BLaER1 (cell line): ENCODE measurements at regions not wholly inside any gene's neighbourhood (a gene's known extent, or its start where the extent isn't known, plus 50 kb on each side); places are given as distances from the start of the nearest gene placed in this dataset.
"Not testable (repeated sequence)": the region's sequence is repeated elsewhere in the genome, so short reads cannot be mapped to it uniquely, and the experiment has no call there.

Source experiments
- H3K27ac ChIP-seq: shearing (Covaris generic); formaldehyde crosslinking; 2 replicates; pipeline ENCODE4 v1.8.1; 2022
- H3K27me3 ChIP-seq: shearing (Covaris generic); formaldehyde crosslinking; 2 replicates; pipeline ENCODE4 v1.8.1; 2022
- H3K36me3 ChIP-seq: shearing (Covaris generic); formaldehyde crosslinking; 2 replicates; pipeline ENCODE4 v1.8.1; 2022
- H3K4me1 ChIP-seq: shearing (Covaris generic); formaldehyde crosslinking; 2 replicates; pipeline ENCODE4 v1.8.1; 2022
- H3K4me2 ChIP-seq: shearing (Covaris generic); formaldehyde crosslinking; 2 replicates; pipeline ENCODE4 v1.8.1; 2022
- H3K4me3 ChIP-seq: shearing (Covaris generic); formaldehyde crosslinking; 2 replicates; pipeline ENCODE4 v1.8.1; 2022
- H3K9ac ChIP-seq: shearing (Covaris generic); formaldehyde crosslinking; 2 replicates; pipeline ENCODE4 v1.8.1; 2022
- H3K9me3 ChIP-seq: shearing (Covaris generic); formaldehyde crosslinking; 2 replicates; pipeline ENCODE4 v1.8.1; 2022
- H4K20me1 ChIP-seq: shearing (Covaris generic); formaldehyde crosslinking; 2 replicates; pipeline ENCODE4 v1.8.1; 2022
- Cebpa-rat ChIP-seq: shearing (Covaris generic); IDR thresholded peaks from 2 replicates; pipeline ENCODE4 v1.8.1; 2022

GRCh38 chrX:114450911-114451310 is 133.0 kb upstream of the HTR2C start:
- Histone ChIP-seq H3K27me3 (peaks cover 84% of the 10 kb centered on the region), H3K9me3 (no peaks in the 10 kb centered on the region), H3K9ac (no peak overlapping the region), H3K4me3 (no peak overlapping the region), H3K36me3 (no peaks in the 10 kb centered on the region), H3K4me2 (no peak overlapping the region), H4K20me1 (no peaks in the 10 kb centered on the region), H3K27ac (no peak overlapping the region), H3K4me1 (no peaks in the 10 kb centered on the region)
- TF ChIP-seq Cebpa-rat: no peak

- Histone ChIP-seq H4K20me1 (no peaks in the 10 kb centered on the region), H3K4me2 (no peak overlapping the region), H3K4me3 (no peak overlapping the region), H3K27ac (no peak overlapping the region), H3K9ac (no peak overlapping the region), H3K9me3 (no peaks in the 10 kb centered on the region), H3K27me3 (peaks cover 84% of the 10 kb centered on the region), H3K4me1 (no peaks in the 10 kb centered on the region), H3K36me3 (no peaks in the 10 kb centered on the region)
- TF ChIP-seq Cebpa-rat: no peak
Observed at GRCh38 chrX:114451397-114451796, 132.5 kb upstream of the HTR2C start.

- no peaks in the 10 kb centered on the region for H3K4me1 ChIP-seq
- H3K27ac ChIP-seq: no peak overlapping the region
- no peaks in the 10 kb centered on the region for H4K20me1 ChIP-seq
- no peak overlapping the region for H3K4me3 ChIP-seq
- no peak for TF ChIP-seq Cebpa-rat
- no peaks in the 10 kb centered on the region for H3K9me3 ChIP-seq
- H3K36me3 ChIP-seq: no peaks in the 10 kb centered on the region
- peaks cover 66% of the 10 kb centered on the region for H3K27me3 ChIP-seq
- H3K4me2 ChIP-seq: no peak overlapping the region
- H3K9ac ChIP-seq: no peak overlapping the region
Observed at GRCh38 chrX:114462266-114462665, 121.6 kb upstream of the HTR2C start.

GRCh38 chrX:114465689-114466088 is 118.2 kb upstream of the HTR2C start:
- Histone ChIP-seq H3K27me3 (peaks cover 64% of the 10 kb centered on the region), H3K9ac (no peak overlapping the region), H3K9me3 (no peaks in the 10 kb centered on the region), H3K27ac (no peak overlapping the region), H3K36me3 (no peaks in the 10 kb centered on the region), H3K4me2 (no peak overlapping the region), H4K20me1 (no peaks in the 10 kb centered on the region), H3K4me1 (no peaks in the 10 kb centered on the region), H3K4me3 (no peak overlapping the region)
- no peak for TF ChIP-seq Cebpa-rat

- H3K9ac ChIP-seq, H3K4me2 ChIP-seq, H3K9me3 ChIP-seq, H3K27ac ChIP-seq, H3K4me1 ChIP-seq, H3K4me3 ChIP-seq, H4K20me1 ChIP-seq, H3K36me3 ChIP-seq: not testable (repeated sequence)
- H3K27me3 ChIP-seq: peaks cover 30% of the 10 kb centered on the region
Observed at GRCh38 chrX:114472008-114472407, 111.9 kb upstream of the HTR2C start.

- H3K4me2 ChIP-seq: no peak overlapping the region
- TF ChIP-seq Cebpa-rat: no peak
- no peak overlapping the region for H3K27ac ChIP-seq
- no peaks in the 10 kb centered on the region for H3K4me1 ChIP-seq
- no peak overlapping the region for H3K9ac ChIP-seq
- H3K9me3 ChIP-seq: no peaks in the 10 kb centered on the region
- no peaks in the 10 kb centered on the region for H4K20me1 ChIP-seq
- H3K4me3 ChIP-seq: no peak overlapping the region
- peaks cover 25% of the 10 kb centered on the region; the same call in 1 of the 2 replicates for H3K27me3 ChIP-seq
- H3K36me3 ChIP-seq: no peaks in the 10 kb centered on the region
Observed at GRCh38 chrX:114472788-114473187, 111.1 kb upstream of the HTR2C start.

- no peak for TF ChIP-seq Cebpa-rat
- 0 out of 2 replicates have a peak, but pooled peaks cover 7% of the 10 kb centered on the region for H4K20me1 ChIP-seq
- no peak overlapping the region for H3K27ac ChIP-seq
- H3K4me3 ChIP-seq: no peak overlapping the region
- peaks cover 64% of the 10 kb centered on the region for H3K27me3 ChIP-seq
- no peak overlapping the region for H3K4me2 ChIP-seq
- H3K9me3 ChIP-seq: no peaks in the 10 kb centered on the region
- H3K9ac ChIP-seq: no peak overlapping the region
- no peaks in the 10 kb centered on the region for H3K36me3 ChIP-seq
- no peaks in the 10 kb centered on the region for H3K4me1 ChIP-seq
Observed at GRCh38 chrX:114500622-114501021, 83.3 kb upstream of the HTR2C start.

GRCh38 chrX:114508756-114509155 is 75.1 kb upstream of the HTR2C start:
- Histone ChIP-seq H3K9ac (no peak overlapping the region), H4K20me1 (no peaks in the 10 kb centered on the region), H3K4me2 (no peak overlapping the region), H3K27me3 (peaks cover 48% of the 10 kb centered on the region; the same call in 1 of the 2 replicates), H3K9me3 (no peaks in the 10 kb centered on the region), H3K4me1 (no peaks in the 10 kb centered on the region), H3K27ac (no peak overlapping the region), H3K36me3 (no peaks in the 10 kb centered on the region), H3K4me3 (no peak overlapping the region)
- TF ChIP-seq Cebpa-rat: no peak

GRCh38 chrX:114519524-114519923 is 64.4 kb upstream of the HTR2C start:
- TF ChIP-seq Cebpa-rat: no peak
- H3K9ac ChIP-seq: no peak overlapping the region
- H4K20me1 ChIP-seq: no peaks in the 10 kb centered on the region
- H3K4me2 ChIP-seq: no peak overlapping the region
- peaks cover 36% of the 10 kb centered on the region for H3K27me3 ChIP-seq
- 0 out of 2 replicates have a peak, but pooled peaks cover 5% of the 10 kb centered on the region for H3K9me3 ChIP-seq
- no peak overlapping the region for H3K27ac ChIP-seq
- no peak overlapping the region for H3K4me3 ChIP-seq
- H3K4me1 ChIP-seq: no peaks in the 10 kb centered on the region
- H3K36me3 ChIP-seq: no peaks in the 10 kb centered on the region

- not testable (repeated sequence) for H3K27ac ChIP-seq, H3K9me3 ChIP-seq, H3K36me3 ChIP-seq, H3K4me2 ChIP-seq, H3K4me3 ChIP-seq, H3K4me1 ChIP-seq, H4K20me1 ChIP-seq, H3K9ac ChIP-seq
- H3K27me3 ChIP-seq: peaks cover 25% of the 10 kb centered on the region
Observed at GRCh38 chrX:114520701-114521100, 63.2 kb upstream of the HTR2C start.

- Histone ChIP-seq H3K36me3 (no peaks in the 10 kb centered on the region), H3K4me1 (no peaks in the 10 kb centered on the region), H3K4me2 (no peak overlapping the region), H3K4me3 (no peak overlapping the region), H4K20me1 (no peaks in the 10 kb centered on the region), H3K9me3 (no peaks in the 10 kb centered on the region), H3K9ac (no peak overlapping the region), H3K27me3 (peaks cover 39% of the 10 kb centered on the region; the same call in 1 of the 2 replicates), H3K27ac (no peak overlapping the region)
- no peak for TF ChIP-seq Cebpa-rat
Observed at GRCh38 chrX:114532111-114532805, 51.6 kb upstream of the HTR2C start.
